GM21528 (cell line): ENCODE measurements at regions not wholly inside any gene's neighbourhood (a gene's known extent, or its start where the extent isn't known, plus 50 kb on each side); places are given as distances from the start of the nearest gene placed in this dataset.
"Not testable (repeated sequence)": the region's sequence is repeated elsewhere in the genome, so short reads cannot be mapped to it uniquely, and the experiment has no call there.

Experiments
- ATAC-seq: cut with Tn5 transposase; IDR thresholded peaks from one replicate; pipeline ENCODE4 v1.9.1; 2021; ENCODE audit warnings: mild to moderate bottlenecking, moderate library complexity; ENCODE audit not compliant: unreplicated experiment, low FRiP score

DNA sequence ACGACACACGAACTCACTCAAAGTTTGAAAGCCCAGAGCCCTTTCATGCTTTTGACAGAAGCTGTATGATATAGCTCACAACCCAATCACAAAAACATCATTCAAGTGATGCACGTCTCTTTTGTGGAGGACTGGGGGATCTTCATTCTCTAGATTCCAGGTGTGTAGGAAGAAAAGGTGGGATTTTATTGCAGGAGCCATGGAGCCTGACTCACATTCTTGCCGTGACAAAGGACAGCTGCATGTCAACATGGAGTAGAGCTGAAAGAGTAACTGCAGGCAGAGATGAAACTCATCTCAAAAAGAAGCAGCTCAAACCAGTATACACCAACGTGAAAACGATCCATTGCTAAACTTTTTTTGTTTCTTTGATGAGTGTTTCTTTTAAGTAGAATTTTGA lies 50.9 kb upstream of the PDE1A start:
- no peak for ATAC-seq

DNA sequence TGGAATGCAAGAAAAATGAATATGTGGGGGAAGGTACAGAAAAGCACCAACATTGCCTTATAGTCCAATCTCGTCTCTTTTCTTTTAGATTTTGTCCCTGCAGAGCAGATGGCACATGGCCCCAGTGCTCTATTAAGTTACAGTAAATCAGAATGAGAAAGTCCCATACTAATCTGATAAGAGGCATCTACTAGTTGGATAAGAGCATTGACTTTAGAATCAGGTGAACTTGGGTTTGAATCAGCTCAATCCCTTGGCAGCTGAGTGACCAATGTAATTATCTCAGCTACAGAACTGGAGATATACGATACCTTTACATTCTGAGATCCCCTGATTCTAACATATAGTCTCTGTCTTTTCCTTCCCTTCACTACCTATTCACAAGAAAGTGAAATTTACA lies 54.8 kb upstream of the PDE1A start:
- no peak for ATAC-seq

DNA sequence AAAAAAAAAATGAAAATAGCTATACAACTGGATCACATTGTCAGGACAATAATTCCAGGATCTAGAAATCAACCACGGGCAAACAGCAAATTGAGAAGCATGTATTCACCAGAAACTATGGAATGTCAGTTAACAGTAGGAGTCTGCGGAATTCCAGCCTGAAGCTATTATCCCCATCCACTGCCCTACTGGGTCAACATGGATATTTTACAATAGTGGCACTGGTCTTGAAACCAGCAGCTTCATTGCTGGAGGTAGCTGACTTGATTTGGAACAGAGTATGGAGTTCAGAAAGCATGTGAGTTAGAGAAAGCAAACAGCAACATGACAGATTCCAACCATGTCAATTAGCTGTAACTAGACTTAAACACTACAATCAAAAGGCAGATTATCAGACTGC lies 55.7 kb upstream of the PDE1A start:
- ATAC-seq = no peak

DNA sequence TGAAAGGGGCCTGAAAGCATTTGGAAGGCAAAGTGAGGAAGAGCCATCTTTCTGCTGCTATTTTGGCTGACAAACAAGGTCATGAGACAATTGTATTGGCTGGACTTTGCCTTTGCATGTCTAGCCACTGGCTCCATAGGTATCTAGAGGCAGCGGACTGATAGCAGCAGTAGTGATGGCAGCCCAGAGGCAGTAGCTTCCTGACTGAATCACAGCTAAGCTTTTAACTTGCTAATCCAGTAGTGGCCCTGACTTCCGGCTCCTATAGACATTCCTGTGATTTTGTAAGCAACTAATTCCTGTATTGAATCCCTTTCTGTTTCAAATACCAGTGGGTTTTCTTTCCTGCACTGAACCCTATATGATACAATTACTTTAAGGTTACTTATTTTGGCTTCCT lies 69.8 kb upstream of the PDE1A start:
- no peak for ATAC-seq

DNA sequence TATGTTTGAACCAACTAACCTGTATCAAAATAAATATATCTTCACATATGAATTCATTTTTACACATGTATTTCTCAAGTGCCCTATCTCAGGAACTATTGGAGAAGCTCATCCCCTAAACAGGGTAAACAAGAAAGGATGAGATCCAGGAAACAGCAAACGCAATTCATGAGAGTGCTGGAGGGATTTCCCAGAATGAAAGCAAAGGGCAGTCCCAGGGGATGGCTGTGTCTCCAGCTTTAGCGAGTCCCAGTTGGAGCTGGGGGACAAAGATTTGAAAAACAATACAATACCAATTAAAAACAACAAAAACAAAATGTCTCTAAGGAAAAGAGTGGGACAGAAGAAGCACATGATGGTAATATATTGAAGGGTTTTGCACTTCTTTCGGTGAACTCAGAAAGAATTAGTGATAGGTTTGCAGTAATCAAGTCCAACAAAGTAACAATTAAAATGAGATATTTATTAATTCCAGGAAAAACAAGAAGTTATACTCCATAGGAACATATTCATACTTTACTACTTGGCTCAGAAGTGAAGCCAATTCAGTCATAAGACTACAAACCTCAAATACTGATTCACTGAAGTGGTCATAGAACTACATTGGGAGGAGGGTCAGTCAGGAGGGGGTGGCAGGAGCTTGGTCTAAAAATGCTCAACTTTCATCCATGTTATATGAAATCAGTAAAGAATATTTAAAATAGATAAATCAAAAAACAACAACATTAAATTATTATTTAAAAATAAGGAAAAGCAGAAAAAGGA lies 73.1 kb upstream of the PDE1A start:
- no peak for ATAC-seq

DNA sequence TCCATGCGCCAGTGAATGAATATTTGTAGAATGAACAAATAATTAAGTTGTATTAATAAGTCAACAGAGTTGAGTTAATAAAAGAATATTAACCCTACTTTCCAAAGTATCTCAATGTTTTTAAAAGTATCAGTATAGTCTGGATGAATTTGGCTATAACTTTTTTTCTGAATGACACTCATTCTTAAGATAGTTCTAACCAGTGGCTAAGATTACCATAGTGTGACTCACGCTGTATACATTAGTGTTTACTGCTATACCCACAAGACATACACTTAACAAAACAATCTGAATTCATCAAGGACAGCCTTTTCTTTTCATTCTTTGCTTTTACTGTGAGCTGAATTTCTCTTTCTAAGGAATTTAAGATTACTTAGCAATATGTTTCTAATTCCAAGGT lies 77.0 kb upstream of the PDE1A start:
- no peak for ATAC-seq

DNA sequence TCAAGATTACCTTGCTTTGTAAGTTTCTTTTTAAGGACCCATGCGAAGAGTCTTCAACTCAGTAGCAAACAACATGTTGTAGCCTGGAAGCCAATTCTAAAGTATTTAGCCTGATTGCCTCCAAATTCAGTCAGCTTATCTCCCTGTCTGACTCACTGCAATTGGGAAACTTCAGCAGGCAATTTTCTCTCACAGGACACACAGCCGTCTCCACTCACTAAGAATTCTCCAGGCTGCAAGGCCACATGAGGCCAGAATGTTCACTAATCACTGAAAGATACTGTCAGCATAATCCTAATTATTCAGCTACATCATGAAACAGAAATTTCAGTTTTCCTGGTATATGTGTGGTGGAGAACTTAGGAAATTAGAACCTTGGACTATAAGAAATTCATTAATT lies 78.1 kb upstream of the PDE1A start:
- no peak for ATAC-seq

DNA sequence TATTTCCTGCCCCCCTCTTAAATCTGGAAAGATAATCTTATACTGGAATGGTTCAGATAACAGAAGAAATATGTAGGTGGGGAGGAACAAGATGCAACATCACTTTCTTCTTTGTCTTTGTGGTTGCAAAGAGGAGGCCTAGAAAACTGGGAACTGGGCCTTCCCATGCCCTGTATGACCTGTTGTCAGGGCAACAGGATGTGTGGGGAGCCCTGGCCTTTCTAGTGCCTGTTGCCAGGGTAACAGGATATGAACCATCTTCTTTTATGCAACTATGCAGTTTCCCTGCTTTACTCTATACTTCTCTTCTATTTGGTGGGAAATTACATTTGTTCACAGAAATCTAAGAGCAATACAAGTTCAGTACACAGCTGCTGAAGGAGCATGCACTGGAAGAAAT lies 79.8 kb upstream of the PDE1A start:
- no peak for ATAC-seq

DNA sequence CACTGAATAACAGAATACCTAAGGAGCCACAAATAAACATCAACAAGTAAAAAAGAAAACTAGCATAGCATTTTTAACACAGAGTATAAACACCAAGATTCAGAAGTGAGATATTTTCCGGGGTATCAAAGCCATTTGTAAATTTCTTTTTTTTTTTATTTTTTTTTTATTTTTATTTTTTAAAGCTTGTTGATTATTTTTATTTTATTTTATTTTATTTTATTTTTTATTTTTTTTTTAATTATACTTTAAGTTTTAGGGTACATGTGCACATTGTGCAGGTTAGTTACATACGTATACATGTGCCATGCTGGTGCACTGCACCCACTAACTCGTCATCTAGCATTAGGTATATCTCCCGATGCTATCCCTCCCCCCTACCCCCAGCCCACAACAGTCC lies 81.7 kb upstream of the PDE1A start:
- ATAC-seq = not testable (repeated sequence)

DNA sequence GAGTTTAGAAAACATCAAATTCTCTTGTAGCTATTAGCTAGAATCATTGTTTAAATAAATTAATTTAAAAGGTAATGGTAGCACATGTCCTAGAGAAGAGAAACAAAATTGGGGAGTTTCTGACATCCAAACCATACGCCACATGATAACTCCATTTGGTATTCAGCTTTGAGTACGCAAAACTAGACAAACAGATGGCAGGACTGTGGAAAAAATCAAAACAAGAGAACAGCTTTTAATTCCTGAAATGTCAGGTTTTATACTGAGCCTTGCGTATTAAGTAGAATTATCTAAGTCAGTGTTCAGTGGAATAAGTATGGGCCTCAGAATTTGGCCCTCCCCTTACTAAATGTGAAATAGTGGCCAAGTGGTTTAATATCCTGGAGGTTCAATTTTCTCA lies 82.4 kb upstream of the PDE1A start:
- no peak for ATAC-seq

DNA sequence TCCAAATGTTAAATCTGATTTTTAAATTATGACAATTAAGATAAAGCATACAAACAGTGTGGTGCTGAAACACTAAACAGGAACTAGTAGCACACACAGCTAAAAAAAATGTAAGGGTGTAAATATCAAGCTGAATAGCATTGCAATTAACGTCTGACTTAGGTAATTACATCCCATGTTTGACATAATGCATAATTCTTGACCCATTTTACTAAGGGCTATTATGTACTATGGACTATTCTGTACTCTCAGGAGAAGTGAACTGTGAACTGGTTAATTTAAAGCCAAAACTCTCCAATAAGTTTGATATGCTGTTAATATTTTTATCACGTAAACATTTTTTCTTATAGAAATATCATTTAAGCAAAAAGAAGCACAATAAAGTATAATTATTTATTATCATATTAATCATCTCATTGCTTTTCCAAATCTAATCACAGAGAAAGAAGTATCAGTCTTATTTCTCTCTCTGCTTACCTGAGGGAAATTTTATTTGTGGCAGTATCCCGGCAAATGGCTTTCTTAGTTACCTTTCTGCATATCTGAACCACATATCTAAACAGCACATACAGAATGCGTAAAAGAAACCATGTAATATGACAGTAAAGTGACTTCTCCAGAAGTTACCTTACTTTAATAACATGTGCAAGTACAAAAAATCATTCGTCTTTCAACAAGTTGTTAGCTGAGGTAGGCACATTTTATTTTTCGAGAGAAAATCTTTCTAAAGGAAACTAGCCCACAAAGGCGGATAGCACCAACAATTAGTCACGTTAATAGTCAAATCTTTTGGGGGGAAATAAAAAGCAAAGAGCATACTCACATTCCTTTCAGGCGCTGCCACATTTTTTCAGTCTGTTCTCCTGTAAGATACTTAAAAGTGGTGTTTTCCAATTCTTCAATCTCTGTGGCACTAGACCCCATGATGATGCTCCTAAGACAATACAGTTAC lies 94.9 kb upstream of the PDE1A start:
- no peak for ATAC-seq

DNA sequence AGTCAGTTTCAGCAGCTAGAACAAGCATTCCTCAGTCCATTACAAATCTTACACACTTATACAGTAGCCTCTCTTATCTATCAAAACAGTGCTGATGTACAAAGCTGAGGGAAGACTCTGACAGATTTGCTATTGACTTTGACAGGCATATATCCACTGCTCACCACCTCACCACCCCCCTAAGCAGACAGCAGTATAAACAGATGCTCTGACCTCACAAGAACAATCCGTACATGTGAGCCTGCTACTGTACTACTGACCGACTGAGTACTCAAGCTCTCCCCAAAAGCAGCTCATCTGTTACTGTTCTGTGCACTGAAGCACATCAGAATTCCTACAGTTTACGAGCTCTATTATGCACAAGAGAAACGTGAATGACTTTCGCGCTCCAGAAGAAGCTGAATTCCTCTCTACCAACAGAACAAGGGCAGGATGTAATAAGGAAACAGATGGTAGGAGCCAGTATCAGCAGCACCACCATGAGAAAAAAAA lies 95.6 kb upstream of the PDE1A start:
- ATAC-seq = no peak

DNA sequence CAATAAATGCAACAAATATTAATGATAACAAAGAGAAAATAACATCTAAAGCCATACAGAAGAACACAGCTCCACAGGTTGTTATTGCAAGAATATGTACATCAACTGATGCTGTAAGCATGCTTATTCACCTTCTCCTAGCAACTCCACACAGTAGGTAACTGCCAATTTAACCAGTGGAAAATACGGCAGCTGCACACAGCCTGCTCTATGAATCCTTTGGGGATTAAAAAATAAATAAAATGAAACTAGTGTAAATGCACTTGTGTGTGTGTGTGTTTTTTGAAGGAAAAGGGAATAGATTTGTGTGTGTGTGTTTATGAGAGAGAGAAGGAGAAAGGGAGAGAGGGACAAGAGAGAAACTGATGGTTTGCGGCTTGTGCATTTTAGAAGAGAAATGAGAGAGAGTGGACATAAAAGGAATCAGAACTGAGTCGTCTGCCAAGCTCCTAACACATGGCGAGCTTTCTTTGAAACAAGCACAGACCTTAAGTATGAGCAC lies 96.2 kb upstream of the PDE1A start:
- ATAC-seq = no peak

DNA sequence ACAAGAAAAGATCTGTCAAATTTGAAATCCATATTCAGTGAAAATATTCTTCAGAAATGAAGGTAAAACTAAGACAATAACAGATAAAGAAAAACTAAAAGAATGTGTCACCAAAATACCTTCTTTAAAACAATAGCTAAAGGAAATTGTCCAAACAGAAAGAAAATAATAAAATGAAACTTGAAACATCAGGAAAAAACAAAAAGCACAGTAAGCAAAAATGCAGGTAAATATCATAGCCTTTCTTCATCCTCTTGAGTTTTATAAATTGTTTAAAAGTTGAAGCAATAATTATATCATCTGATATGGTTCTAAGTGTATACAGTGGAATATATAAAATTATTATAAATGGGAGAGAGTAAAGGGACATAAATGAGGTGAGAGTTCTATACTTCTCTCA lies 103.8 kb upstream of the PDE1A start:
- ATAC-seq = no peak

DNA sequence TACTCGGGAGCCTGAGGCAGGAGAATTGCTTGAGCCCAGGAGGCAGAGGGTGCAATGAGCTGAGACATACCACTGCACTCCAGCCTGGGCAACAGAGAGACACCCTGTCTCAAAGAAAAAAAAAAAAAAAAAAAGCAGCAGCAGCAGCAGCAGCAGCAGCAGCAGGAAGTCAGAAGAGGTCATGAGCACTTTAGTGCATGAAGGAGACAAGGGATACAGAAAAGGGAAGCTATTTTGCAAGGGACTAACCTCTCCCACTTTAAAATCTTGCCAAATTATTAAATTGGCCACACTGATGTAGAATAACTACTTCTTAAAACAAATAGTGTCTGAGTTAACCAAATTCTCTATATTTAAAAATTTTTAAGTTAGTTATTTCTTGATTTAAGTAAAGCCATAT lies 113.4 kb upstream of the PDE1A start:
- ATAC-seq = no peak

DNA sequence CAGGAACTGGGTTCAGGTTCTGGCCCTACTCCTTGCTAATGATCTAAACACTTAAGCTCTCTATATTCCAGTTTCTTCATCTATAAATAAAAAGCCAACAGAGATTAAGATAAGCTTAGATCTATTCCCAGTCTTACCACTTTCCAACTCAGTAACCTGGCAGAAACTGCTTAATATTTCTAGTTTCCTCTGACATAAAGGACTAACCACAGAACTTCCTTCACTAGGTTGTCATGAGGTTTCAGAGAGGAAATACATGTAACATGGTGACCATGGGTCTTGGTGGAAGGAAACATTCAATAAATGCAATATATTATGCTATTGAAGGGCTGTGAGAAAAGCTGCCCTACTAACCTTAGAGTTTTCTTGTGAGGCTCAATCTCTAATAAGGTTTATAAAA lies 114.4 kb upstream of the PDE1A start:
- peak; percentile 78 for ATAC-seq

DNA sequence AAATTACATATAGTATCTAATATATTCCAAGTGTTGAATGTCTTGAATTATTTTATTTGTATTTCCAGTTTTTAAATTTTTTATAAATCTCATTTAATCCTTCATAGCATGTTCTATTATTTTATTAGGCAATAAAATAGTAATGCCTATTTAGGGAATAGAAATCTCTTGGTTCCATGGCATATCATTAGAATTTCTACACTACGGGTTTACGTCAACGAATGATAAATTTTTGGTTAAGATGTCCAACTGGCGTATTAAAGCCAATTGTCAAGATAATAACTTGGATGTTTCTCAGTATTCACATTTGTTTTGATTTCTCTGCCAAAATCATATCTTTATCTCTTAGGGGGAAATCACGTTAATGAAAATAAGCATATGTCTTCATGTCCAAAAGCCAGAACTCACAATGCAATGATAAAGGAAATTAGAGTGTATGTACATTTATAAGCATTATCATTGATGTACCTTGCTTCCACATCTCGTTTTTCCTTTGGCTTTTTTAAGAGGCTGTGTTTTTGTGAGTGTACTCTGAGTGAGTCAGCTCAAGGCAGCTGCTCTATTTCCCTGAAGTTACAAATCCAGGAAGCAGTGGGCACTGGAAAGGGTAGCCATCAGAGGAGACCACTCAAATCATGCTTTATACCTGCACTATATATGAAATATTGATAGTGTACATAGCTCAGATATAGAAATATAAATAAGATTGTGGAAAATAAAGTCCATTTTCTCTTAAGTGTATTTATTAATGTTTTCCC lies 115.8 kb upstream of the PDE1A start:
- ATAC-seq = no peak

DNA sequence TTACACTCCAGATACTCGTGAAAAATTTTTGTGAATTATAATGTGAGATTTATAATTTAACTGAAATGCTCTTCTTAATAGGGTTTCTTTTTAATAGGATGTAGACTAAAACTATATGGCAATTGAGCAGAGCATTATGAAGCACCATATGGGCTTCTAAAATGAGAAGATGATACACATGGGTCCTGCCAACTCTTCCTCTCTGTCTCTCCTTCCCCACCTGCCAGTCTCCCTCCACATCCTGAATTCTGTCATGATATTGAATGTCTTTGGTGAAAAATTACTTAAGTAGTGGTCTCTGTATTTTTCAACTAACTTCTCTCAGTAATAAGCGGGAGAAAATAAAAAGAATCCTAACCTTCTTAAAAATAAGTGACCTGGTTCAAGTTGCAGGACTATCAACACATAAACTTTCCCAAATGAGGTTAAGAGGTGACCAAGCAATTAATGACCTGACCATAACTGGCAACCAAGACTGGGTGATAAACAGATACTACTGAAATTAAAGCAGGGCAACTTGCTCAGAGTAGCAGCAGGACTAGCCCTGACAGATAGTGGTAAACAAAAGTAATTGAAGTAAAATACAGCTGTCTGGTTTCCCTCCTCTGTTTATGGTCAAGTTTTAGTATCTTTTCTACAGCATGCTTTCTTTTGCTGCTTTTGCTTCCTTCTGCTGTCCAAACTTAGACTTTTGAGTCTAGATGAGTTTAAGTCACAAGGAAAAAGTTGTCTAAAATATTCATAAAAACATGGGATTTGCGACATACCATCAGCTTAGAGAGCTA lies 117.1 kb upstream of the PDE1A start:
- no peak for ATAC-seq

DNA sequence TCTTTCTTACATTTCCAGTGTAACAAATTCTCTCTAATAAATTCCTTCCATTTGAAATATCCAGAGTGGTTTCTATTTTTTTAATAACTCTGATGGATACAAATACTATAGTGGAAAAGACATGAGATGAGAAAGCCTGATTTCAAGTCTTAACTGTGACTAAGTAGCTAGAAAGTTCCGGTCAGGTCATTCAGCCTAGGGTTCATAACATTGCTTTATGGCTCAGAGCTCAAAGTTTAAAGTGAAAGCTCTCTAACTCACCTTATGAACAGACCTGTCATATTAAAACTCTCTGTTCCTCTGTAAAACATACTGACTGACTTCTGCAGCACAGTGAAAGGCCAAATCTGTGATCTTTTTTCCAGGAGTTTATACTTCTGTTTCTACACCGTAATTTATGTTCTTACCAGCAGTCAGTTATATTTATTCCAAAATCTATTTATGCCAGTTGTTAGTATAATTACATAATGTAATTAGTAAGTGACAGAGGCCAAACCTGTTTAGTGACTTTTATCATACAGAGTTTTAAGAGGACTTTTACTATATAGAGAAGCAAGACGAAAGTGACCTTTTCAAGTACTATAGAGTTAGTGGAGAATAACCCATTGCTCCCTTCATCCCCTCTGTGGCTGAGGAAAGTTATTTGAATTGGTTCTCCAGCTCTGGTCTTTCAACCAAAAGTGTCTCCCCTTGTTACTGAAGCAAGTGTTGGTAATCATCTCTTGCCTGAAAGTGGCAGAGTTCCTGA lies 118.8 kb upstream of the PDE1A start:
- peak; percentile 65 for ATAC-seq
